Spleen (tissue), 11 donors: ENCODE measurements at regions not wholly inside any gene's neighbourhood (a gene's known extent, or its start where the extent isn't known, plus 50 kb on each side); places are given as distances from the start of the nearest gene placed in this dataset.

Source experiments
- DNase-seq: peaks from one replicate; pipeline ENCODE4 v3.0.0-alpha.2; 2020
- H3K27ac ChIP-seq, 8 donors: fragments of 200-600 bp; sonication (generic) in 7 of 8; 1 replicate in 4 of 8; 2 replicates in 4 of 8; pipeline versions ENCODE4 v1.5.0 to v1.8.0; 2016 to 2021; ENCODE audit warnings: inconsistent platforms in 4 of 8, mild to moderate bottlenecking in 4 of 8, moderate library complexity in 1 of 8
- H3K27me3 ChIP-seq, 7 donors: fragments of 200-600 bp; sonication (generic) in 6 of 7; replicated peaks in 1 of 7; 1 replicate in 4 of 7; 2 replicates in 3 of 7; pipeline versions ENCODE4 v1.5.0 to v1.8.0; 2016 to 2021; ENCODE audit warnings: inconsistent platforms in 3 of 7, mild to moderate bottlenecking in 1 of 7
- H3K36me3 ChIP-seq, 6 donors: fragments of 200-600 bp; sonication (generic) in 5 of 6; 1 replicate in 4 of 6; 2 replicates in 2 of 6; pipeline versions ENCODE4 v1.5.0 to v1.8.0; 2016 to 2021; ENCODE audit warnings: inconsistent platforms in 2 of 6
- H3K4me1 ChIP-seq, 6 donors: fragments of 200-600 bp; sonication (generic) in 5 of 6; 1 replicate in 3 of 6; 2 replicates in 3 of 6; pipeline versions ENCODE4 v1.5.0 to v1.8.0; 2016 to 2021; ENCODE audit warnings: inconsistent platforms in 3 of 6
- H3K4me3 ChIP-seq, 8 donors: fragments of 200-600 bp; sonication (generic) in 7 of 8; 1 replicate in 4 of 8; 2 replicates in 4 of 8; pipeline versions ENCODE4 v1.5.0 to v1.8.0; 2016 to 2021; ENCODE audit warnings: inconsistent platforms in 4 of 8, mild to moderate bottlenecking in 4 of 8, moderate library complexity in 2 of 8
- H3K9me3 ChIP-seq, 8 donors: fragments of 200-600 bp; sonication (generic) in 7 of 8; 1 replicate in 4 of 8; 2 replicates in 4 of 8; pipeline versions ENCODE4 v1.5.0 to v1.8.0; 2016 to 2021; ENCODE audit warnings: inconsistent platforms in 4 of 8
- CTCF ChIP-seq, 11 experiments: fragments of 200-600 bp in 7 of 11; fragments of 450-650 bp in 4 of 11; sonication (generic) in 4 of 11; IDR thresholded peaks in 8 of 11; conservative IDR thresholded peaks in 3 of 11; 1 replicate in 7 of 11; 2 replicates in 4 of 11; pipeline versions ENCODE4 v1.4.0 to v1.8.0; 2016 to 2021; ENCODE audit warnings: antibody characterized with exemption in 11 of 11, inconsistent platforms in 4 of 11, mild to moderate bottlenecking in 1 of 11
- POLR2A ChIP-seq, 3 donors: fragments of 450-650 bp; IDR thresholded peaks; one replicate each; pipeline ENCODE4 v1.5.1; 2017; ENCODE audit warnings: antibody characterized with exemption in 3 of 3, mild to moderate bottlenecking in 1 of 3
- POLR2AphosphoS5 ChIP-seq, 3 donors: sonication (generic); formaldehyde crosslinking; IDR thresholded peaks; one replicate each; pipeline ENCODE4 v1.5.1; 2017; ENCODE audit warnings: antibody characterized with exemption in 3 of 3
- WGBS, 5 donors: extraction: QIAGEN DNeasy Blood & Tissue Kit in 3 of 5; methylation state at CpG; one replicate each; pipeline versions ENCODE4 v1.1.5 to v1.1.7; 2013 to 2018; 5-methylcytosine and 5-hydroxymethylcytosine counted together
- intact Hi-C: fragments of 100-400 bp; cut with DNase I; formaldehyde crosslinking; loops from one replicate; pipeline ENCODE4 v1.15.0; 2023; ENCODE audit warnings: low total_unique reads
- donor health status: healthy with polysubstance abuse.
- donor health status: DM: no; HTN: no; CAD: no; lungs with moderate emphysema.
- donor health status: DM: no; HTN: no; CAD: no.
- donor health status: Bipolar disorder and iron deficiency.
- donor health status: healthy.
- donor health status: DM: no; HTN: no; CAD: no.
- donor health status: DM: yes; HTN: yes; CAD: no.

- intact Hi-C loops: no loop called here
- Histone ChIP-seq H3K4me3 (no peak overlapping the region), H3K9me3 (no peaks in the 10 kb centered on the region), H3K4me1 (no peaks in the 10 kb centered on the region), H3K27me3 (no peaks in the 10 kb centered on the region), H3K27ac (no peak overlapping the region), H3K36me3 (no peaks in the 10 kb centered on the region)
- WGBS, 5 donors: 79 to 88% (median 83%) methylated on average over 4 of the region's 4 CpGs
- TF ChIP-seq POLR2AphosphoS5 (IDR thresholded peaks at IDR 0.05) (no peak), CTCF (IDR thresholded peaks at IDR 0.05 in 8 of 11, conservative IDR thresholded peaks at IDR 0.05 in 3 of 11) (no peak), POLR2A (IDR thresholded peaks at IDR 0.05) (no peak)
- no peak for DNase-seq
These were observed 375.3 kb downstream of the CNTN6 start for GRCh38 chr3:1468145-1468544.

DNA sequence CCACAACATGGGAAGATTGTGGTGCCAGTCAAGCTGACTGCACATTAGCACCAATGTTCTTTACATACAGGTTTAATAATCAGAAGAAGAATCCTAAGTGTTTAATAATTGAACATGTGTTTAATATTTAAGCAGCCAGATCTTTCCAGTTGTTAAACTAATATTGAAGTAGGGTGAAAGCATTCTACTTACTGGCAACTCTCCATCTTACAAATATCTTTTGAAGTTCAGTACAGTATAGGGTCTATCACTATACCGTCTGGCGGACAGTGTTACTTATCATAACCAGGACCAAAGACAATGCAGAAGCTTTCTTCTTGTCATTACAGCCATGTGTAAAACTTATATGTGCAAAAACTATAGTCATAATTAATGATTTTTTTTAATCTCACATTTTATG lies 376.4 kb downstream of the CNTN6 start:
- no peak for DNase-seq
- intact Hi-C loops: no loop called here
- no peak overlapping the region for H3K4me3 ChIP-seq
- H3K27ac ChIP-seq: no peak overlapping the region
- H3K9me3 ChIP-seq: no peaks in the 10 kb centered on the region
- WGBS, 5 donors: 92 to 100% (median 93%) methylated on average over 2 of the region's 2 CpGs
- H3K4me1 ChIP-seq: no peaks in the 10 kb centered on the region
- no peaks in the 10 kb centered on the region for H3K27me3 ChIP-seq
- TF ChIP-seq CTCF (IDR thresholded peaks at IDR 0.05 in 8 of 11, conservative IDR thresholded peaks at IDR 0.05 in 3 of 11) (no peak), POLR2A (IDR thresholded peaks at IDR 0.05) (no peak), POLR2AphosphoS5 (IDR thresholded peaks at IDR 0.05) (no peak)
- no peaks in the 10 kb centered on the region for H3K36me3 ChIP-seq

DNA sequence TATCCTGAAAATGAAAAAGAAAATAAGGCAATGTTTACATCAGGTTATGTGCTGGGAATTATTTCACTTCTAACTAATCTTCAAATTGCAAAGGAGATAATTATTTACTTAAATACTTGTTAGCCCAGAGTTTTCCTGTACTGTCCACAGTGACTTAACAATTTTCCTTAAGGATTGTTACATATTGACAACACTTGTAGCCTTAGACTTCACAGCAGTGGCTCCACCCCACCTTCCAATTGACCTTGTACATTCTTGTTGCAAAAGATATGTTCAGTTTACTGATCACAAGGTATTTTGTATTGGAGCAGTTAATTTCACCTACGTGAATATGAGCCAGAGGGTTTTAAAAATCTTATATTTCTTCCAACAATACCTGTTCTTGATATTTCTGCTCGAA lies 376.9 kb downstream of the CNTN6 start:
- Histone ChIP-seq H3K36me3 (no peaks in the 10 kb centered on the region), H3K9me3 (no peaks in the 10 kb centered on the region), H3K27ac (no peak overlapping the region), H3K4me1 (no peaks in the 10 kb centered on the region), H3K27me3 (no peaks in the 10 kb centered on the region), H3K4me3 (no peak overlapping the region)
- TF ChIP-seq CTCF (IDR thresholded peaks at IDR 0.05 in 8 of 11, conservative IDR thresholded peaks at IDR 0.05 in 3 of 11): no peak
- TF ChIP-seq POLR2AphosphoS5 (IDR thresholded peaks at IDR 0.05): no peak
- no peak for TF ChIP-seq POLR2A (IDR thresholded peaks at IDR 0.05)
- WGBS, 5 donors: 51 to 79% (median 65%) methylated on average over 2 of the region's 2 CpGs
- intact Hi-C loops: no loop called here
- DNase-seq: no peak

- WGBS, 5 donors: 83 to 96% (median 91%) methylated on average over 7 to 13 of the region's 13 CpGs
- no peaks in the 10 kb centered on the region for H3K27me3 ChIP-seq
- TF ChIP-seq POLR2AphosphoS5 (IDR thresholded peaks at IDR 0.05): no peak
- no peak for TF ChIP-seq CTCF (IDR thresholded peaks at IDR 0.05 in 8 of 11, conservative IDR thresholded peaks at IDR 0.05 in 3 of 11)
- no peak for TF ChIP-seq POLR2A (IDR thresholded peaks at IDR 0.05)
- no peaks in the 10 kb centered on the region for H3K4me1 ChIP-seq
- no peaks in the 10 kb centered on the region for H3K36me3 ChIP-seq
- H3K9me3 ChIP-seq: peaks cover 0 to 12% (median 0%) of the 10 kb centered on the region in 8 donors
- intact Hi-C loops: no loop called here
- H3K27ac ChIP-seq: no peak overlapping the region
- no peak overlapping the region for H3K4me3 ChIP-seq
- DNase-seq: no peak
These were observed 384.8 kb downstream of the CNTN6 start for GRCh38 chr3:1477669-1478068.
